ENCODE measurements at regions not wholly inside any gene's neighbourhood (a gene's known extent, or its start where the extent isn't known, plus 50 kb on each side); places are given as distances from the start of the nearest gene placed in this dataset.
"Not testable (repeated sequence)": the region's sequence is repeated elsewhere in the genome, so short reads cannot be mapped to it uniquely, and the experiment has no call there.

GRCh38 chr7:97372882-97373281 is 255.4 kb downstream of the SDHAF3 start:
- DNase-seq (ENCODE audit: low read depth in 4 of 4, low spot score in 3 of 4) = no peak

GRCh38 chr7:97373736-97374135 is 256.2 kb downstream of the SDHAF3 start:
- no peak for DNase-seq (ENCODE audit: low read depth in 4 of 4, low spot score in 3 of 4)

GRCh38 chr7:97377713-97378112 is 260.2 kb downstream of the SDHAF3 start:
- no peak for DNase-seq (ENCODE audit: low read depth in 4 of 4, low spot score in 3 of 4)

GRCh38 chr7:97381815-97382554 is 264.5 kb downstream of the SDHAF3 start:
- no peak for DNase-seq (ENCODE audit: low read depth in 4 of 4, low spot score in 3 of 4)

- no peak for DNase-seq (ENCODE audit: low read depth in 4 of 4, low spot score in 3 of 4)
Observed at GRCh38 chr7:97390052-97390451, 272.6 kb downstream of the SDHAF3 start.

- DNase-seq (ENCODE audit: low read depth in 4 of 4, low spot score in 3 of 4) = no peak
Observed at GRCh38 chr7:97390915-97391593, 273.6 kb downstream of the SDHAF3 start.

- no peak for DNase-seq (ENCODE audit: low read depth in 4 of 4, low spot score in 3 of 4)
Observed at GRCh38 chr7:97401398-97401797, 283.9 kb downstream of the SDHAF3 start.

GRCh38 chr7:97405835-97406234 is 288.3 kb downstream of the SDHAF3 start:
- no peak for DNase-seq (ENCODE audit: low read depth in 4 of 4, low spot score in 3 of 4)

- DNase-seq (ENCODE audit: low read depth in 4 of 4, low spot score in 3 of 4) = no peak
Observed at GRCh38 chr7:97407106-97407505, 289.6 kb downstream of the SDHAF3 start.

GRCh38 chr7:97409346-97409745 is 291.8 kb downstream of the SDHAF3 start:
- DNase-seq (ENCODE audit: low read depth in 4 of 4, low spot score in 3 of 4) = no peak

- no peak for DNase-seq (ENCODE audit: low read depth in 4 of 4, low spot score in 3 of 4)
Observed at GRCh38 chr7:97418312-97418711, 300.8 kb downstream of the SDHAF3 start.

GRCh38 chr7:97419898-97420297 is 302.4 kb downstream of the SDHAF3 start:
- DNase-seq (ENCODE audit: low read depth in 4 of 4, low spot score in 3 of 4) = no peak

GRCh38 chr7:97421307-97421930 is 303.9 kb downstream of the SDHAF3 start:
- DNase-seq (ENCODE audit: low read depth in 4 of 4, low spot score in 3 of 4) = no peak

- no peak for DNase-seq (ENCODE audit: low read depth in 4 of 4, low spot score in 3 of 4)
Observed at GRCh38 chr7:97422046-97422445, 304.5 kb downstream of the SDHAF3 start.

- no peak for DNase-seq (ENCODE audit: low read depth in 4 of 4, low spot score in 3 of 4)
Observed at GRCh38 chr7:97430006-97430405, 301.9 kb upstream of the TAC1 start.

GRCh38 chr7:97439637-97440214 is 292.2 kb upstream of the TAC1 start:
- no peak for DNase-seq (ENCODE audit: low read depth in 4 of 4, low spot score in 3 of 4)

- no peak for DNase-seq (ENCODE audit: low read depth in 4 of 4, low spot score in 3 of 4)
Observed at GRCh38 chr7:97446361-97446760, 285.5 kb upstream of the TAC1 start.

- DNase-seq (ENCODE audit: low read depth in 4 of 4, low spot score in 3 of 4) = not testable (repeated sequence)
Observed at GRCh38 chr7:97449448-97449847, 282.4 kb upstream of the TAC1 start.

GRCh38 chr7:97450516-97450915 is 281.4 kb upstream of the TAC1 start:
- no peak for DNase-seq (ENCODE audit: low read depth in 4 of 4, low spot score in 3 of 4)

- DNase-seq (ENCODE audit: low read depth in 4 of 4, low spot score in 3 of 4) = no peak
Observed at GRCh38 chr7:97454636-97455035, 277.2 kb upstream of the TAC1 start.

GRCh38 chr7:97457054-97457453 is 274.8 kb upstream of the TAC1 start:
- peak in 2 of 4 donors; percentile 14 to 41 for DNase-seq (ENCODE audit: low read depth in 4 of 4, low spot score in 3 of 4)

- DNase-seq (ENCODE audit: low read depth in 4 of 4, low spot score in 3 of 4) = no peak
Observed at GRCh38 chr7:97460433-97460832, 271.5 kb upstream of the TAC1 start.
